ENCODE measurements at regions not wholly inside any gene's neighbourhood (a gene's known extent, or its start where the extent isn't known, plus 50 kb on each side); places are given as distances from the start of the nearest gene placed in this dataset.

GRCh38 chr5:68755293-68755692, 338.5 kb upstream of the SLC30A5 start:
- peaks cover 9% of the 10 kb centered on the region for H3K4me1 Mint-ChIP-seq
- H2AFZ ChIP-seq (ENCODE audit: insufficient read depth, low read depth, low read length, poor library complexity, severe bottlenecking): no peak overlapping the region
- no peak overlapping the region for H3K4me3 ChIP-seq (ENCODE audit: control extremely low read depth in 1 of 5, extremely low read depth in 1 of 5, insufficient read depth in 1 of 5, low read depth in 2 of 5, low read length in 4 of 5)
- CTCF ChIA-PET: no interaction called here
- no peak for TF ChIP-seq EZH2 (IDR thresholded peaks at IDR 0.05; ENCODE audit: borderline replicate concordance, insufficient read depth, low read depth, low read length, poor library complexity, severe bottlenecking)
- H3K9ac ChIP-seq (ENCODE audit: low read length): no peak overlapping the region
- H3K27me3 ChIP-seq (replicated peaks in 1 of 4; ENCODE audit: control extremely low read depth in 1 of 4, control insufficient read depth in 3 of 4, insufficient read depth in 4 of 4, low read length in 3 of 4): peaks cover 0 to 4% (median 0%) of the 10 kb centered on the region in 4 experiments
- H3K9me3 ChIP-seq (ENCODE audit: control extremely low read depth in 1 of 3, control insufficient read depth in 2 of 3, insufficient read depth in 1 of 3, low read length in 2 of 3): no peaks in the 10 kb centered on the region
- H3K27ac Mint-ChIP-seq: no peak overlapping the region
- H3K36me3 ChIP-seq (replicated peaks in 1 of 2; ENCODE audit: control extremely low read depth in 1 of 2, control insufficient read depth in 1 of 2, extremely low read depth in 1 of 2, insufficient read depth in 2 of 2, low read length in 1 of 2): no peaks in the 10 kb centered on the region
- intact Hi-C loops (cut with micrococcal nuclease): no loop called here
- no peaks in the 10 kb centered on the region for H4K20me1 ChIP-seq (ENCODE audit: control insufficient read depth, insufficient read depth, low read length, poor library complexity, severe bottlenecking)
- DNase-seq: no peak
- H3K9me3 Mint-ChIP-seq (ENCODE audit: insufficient read depth): no peaks in the 10 kb centered on the region
- POLR2A ChIA-PET: no interaction called here
- H3K27ac ChIP-seq (ENCODE audit: low read length in 2 of 2): no peak overlapping the region
- peaks cover 18% of the 10 kb centered on the region for H3K27me3 Mint-ChIP-seq
- peaks cover 11% of the 10 kb centered on the region in 2 donors for H3K4me1 ChIP-seq (ENCODE audit: control insufficient read depth in 2 of 2, insufficient read depth in 2 of 2, low read length in 2 of 2)
- no peak overlapping the region for H3K4me3 Mint-ChIP-seq
- no peak overlapping the region for H3K4me2 ChIP-seq (replicated peaks; ENCODE audit: low read depth, low read length, poor library complexity, severe bottlenecking)
- no peak for ATAC-seq (ENCODE audit: low read depth)
- H3K79me2 ChIP-seq (ENCODE audit: control insufficient read depth, insufficient read depth, low read length): no peaks in the 10 kb centered on the region

DNA sequence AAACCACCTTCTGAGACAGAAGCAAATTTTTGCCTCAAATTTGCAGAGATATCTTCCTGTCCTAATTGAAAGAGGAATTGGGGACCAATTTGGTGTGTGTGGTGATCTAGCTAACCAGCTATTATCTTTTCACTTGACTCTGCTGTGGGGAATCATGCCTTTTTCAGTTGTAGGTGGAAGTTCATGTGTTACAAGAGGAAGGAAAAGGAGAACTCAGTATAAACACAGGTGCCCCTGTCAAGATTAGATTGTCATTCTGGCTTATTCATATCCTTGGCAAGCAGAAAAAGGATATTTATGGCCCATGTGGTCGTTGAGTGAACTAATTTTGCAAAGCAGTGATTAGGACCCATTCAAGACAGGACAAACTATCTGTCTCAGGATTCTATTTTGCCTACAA, 336.8 kb upstream of the SLC30A5 start:
- POLR2A ChIA-PET: no interaction called here
- Histone ChIP-seq H3K4me1 (ENCODE audit: control insufficient read depth in 2 of 2, insufficient read depth in 2 of 2, low read length in 2 of 2) (peaks cover 11% of the 10 kb centered on the region in 2 donors), H3K27ac (ENCODE audit: low read length in 2 of 2) (no peak overlapping the region), H3K36me3 (replicated peaks in 1 of 2; ENCODE audit: control extremely low read depth in 1 of 2, control insufficient read depth in 1 of 2, extremely low read depth in 1 of 2, insufficient read depth in 2 of 2, low read length in 1 of 2) (no peaks in the 10 kb centered on the region), H3K4me3 (ENCODE audit: control extremely low read depth in 1 of 5, extremely low read depth in 1 of 5, insufficient read depth in 1 of 5, low read depth in 2 of 5, low read length in 4 of 5) (no peak overlapping the region), H3K9me3 (ENCODE audit: control extremely low read depth in 1 of 3, control insufficient read depth in 2 of 3, insufficient read depth in 1 of 3, low read length in 2 of 3) (no peaks in the 10 kb centered on the region), H2AFZ (ENCODE audit: insufficient read depth, low read depth, low read length, poor library complexity, severe bottlenecking) (no peak overlapping the region), H3K27me3 (replicated peaks in 1 of 4; ENCODE audit: control extremely low read depth in 1 of 4, control insufficient read depth in 3 of 4, insufficient read depth in 4 of 4, low read length in 3 of 4) (no peaks in the 10 kb centered on the region), H3K79me2 (ENCODE audit: control insufficient read depth, insufficient read depth, low read length) (no peaks in the 10 kb centered on the region), H4K20me1 (ENCODE audit: control insufficient read depth, insufficient read depth, low read length, poor library complexity, severe bottlenecking) (no peaks in the 10 kb centered on the region), H3K9ac (ENCODE audit: low read length) (no peak overlapping the region), H3K4me2 (replicated peaks; ENCODE audit: low read depth, low read length, poor library complexity, severe bottlenecking) (no peak overlapping the region)
- peaks cover 9% of the 10 kb centered on the region for H3K4me1 Mint-ChIP-seq
- peaks cover 4% of the 10 kb centered on the region for H3K27me3 Mint-ChIP-seq
- H3K27ac Mint-ChIP-seq: no peak overlapping the region
- CTCF ChIA-PET: no interaction called here
- intact Hi-C loops (cut with micrococcal nuclease): no loop called here
- H3K4me3 Mint-ChIP-seq: no peak overlapping the region
- DNase-seq: no peak
- TF ChIP-seq, protein P1, sequence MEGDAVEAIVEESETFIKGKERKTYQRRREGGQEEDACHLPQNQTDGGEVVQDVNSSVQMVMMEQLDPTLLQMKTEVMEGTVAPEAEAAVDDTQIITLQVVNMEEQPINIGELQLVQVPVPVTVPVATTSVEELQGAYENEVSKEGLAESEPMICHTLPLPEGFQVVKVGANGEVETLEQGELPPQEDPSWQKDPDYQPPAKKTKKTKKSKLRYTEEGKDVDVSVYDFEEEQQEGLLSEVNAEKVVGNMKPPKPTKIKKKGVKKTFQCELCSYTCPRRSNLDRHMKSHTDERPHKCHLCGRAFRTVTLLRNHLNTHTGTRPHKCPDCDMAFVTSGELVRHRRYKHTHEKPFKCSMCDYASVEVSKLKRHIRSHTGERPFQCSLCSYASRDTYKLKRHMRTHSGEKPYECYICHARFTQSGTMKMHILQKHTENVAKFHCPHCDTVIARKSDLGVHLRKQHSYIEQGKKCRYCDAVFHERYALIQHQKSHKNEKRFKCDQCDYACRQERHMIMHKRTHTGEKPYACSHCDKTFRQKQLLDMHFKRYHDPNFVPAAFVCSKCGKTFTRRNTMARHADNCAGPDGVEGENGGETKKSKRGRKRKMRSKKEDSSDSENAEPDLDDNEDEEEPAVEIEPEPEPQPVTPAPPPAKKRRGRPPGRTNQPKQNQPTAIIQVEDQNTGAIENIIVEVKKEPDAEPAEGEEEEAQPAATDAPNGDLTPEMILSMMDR (IDR thresholded peaks at IDR 0.05): no peak
- TF ChIP-seq EZH2 (IDR thresholded peaks at IDR 0.05; ENCODE audit: borderline replicate concordance, insufficient read depth, low read depth, low read length, poor library complexity, severe bottlenecking): no peak
- no CpG with 5 or more reads among the region's 1 CpG for WGBS (ENCODE audit: insufficient coverage)
- no peak for ATAC-seq (ENCODE audit: low read depth)
- no peaks in the 10 kb centered on the region for H3K9me3 Mint-ChIP-seq (ENCODE audit: insufficient read depth)
